T47D (cell line): ENCODE measurements at regions not wholly inside any gene's neighbourhood (a gene's known extent, or its start where the extent isn't known, plus 50 kb on each side); places are given as distances from the start of the nearest gene placed in this dataset.

Source experiments
- DNase-seq, 2 experiments: peaks; one replicate each; pipeline versions ENCODE4 v3.0.0 to v3.0.0-alpha.2; 2011 to 2012; ENCODE audit warnings: low read depth in 1 of 2, low spot score in 1 of 2
- JUND ChIP-seq: IDR thresholded peaks from 2 replicates; pipeline ENCODE4 v1.6.1; 2012; ENCODE audit warnings: low read depth
- in situ Hi-C: cut with HindIII; loops from 2 replicates; pipeline ENCODE4 v1.10.0; 2016; ENCODE audit warnings: low sequenced_read_pairs, low pct_unique_long_range_greater_than_20kb

DNA sequence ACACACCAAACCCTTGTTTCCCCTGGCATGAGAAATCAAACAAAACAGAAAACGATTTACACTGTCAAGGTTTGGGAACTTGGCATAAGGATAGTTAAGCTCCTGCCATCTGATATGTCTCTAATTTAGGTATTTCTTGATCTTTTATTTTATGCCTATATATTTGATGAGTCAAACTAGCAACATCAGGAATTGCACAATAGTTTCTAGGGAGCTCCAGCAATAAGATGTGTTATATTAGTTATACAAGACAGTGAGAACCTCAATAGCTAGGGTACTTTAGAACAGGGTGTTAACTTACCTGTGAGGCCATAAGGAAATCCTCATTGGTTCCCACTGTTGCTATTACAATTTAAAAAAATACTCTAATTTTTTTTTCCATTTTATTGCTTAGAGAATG lies 474.2 kb downstream of the GBA3 start:
- TF ChIP-seq JUND: no peak
- no peak for DNase-seq
- in situ Hi-C loops: no loop called here

- TF ChIP-seq JUND: no peak
- in situ Hi-C loops: no loop called here
- no peak for DNase-seq
Measured at GRCh38 chr4:23166407-23166806, 473.7 kb downstream of the GBA3 start.

DNA sequence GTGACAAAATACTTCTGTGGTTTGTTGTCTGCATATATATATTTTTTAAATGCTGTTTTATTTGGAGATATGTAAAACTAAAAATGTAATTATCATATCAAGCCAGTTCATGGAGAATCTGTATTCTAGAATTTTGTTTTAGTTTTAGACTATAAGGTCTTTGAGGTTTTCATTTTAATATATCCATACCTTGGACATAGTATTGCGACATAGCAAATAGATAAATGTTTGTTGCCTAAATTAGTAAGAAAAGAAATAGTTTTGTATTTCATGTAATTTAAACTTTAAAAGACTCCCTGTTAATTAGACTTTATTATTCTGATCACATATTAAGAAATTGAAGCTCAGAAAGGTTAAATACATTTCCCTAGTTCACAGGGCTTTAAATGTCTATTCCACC lies 472.9 kb downstream of the GBA3 start:
- in situ Hi-C loops: no loop called here
- no peak for TF ChIP-seq JUND
- DNase-seq: no peak

- DNase-seq: peak; percentile 2 to 49
- in situ Hi-C loops: no loop called here
- no peak; the same call in 1 of the 2 replicates for TF ChIP-seq JUND
Measured at GRCh38 chr4:23163647-23164436, 471.1 kb downstream of the GBA3 start.

DNA sequence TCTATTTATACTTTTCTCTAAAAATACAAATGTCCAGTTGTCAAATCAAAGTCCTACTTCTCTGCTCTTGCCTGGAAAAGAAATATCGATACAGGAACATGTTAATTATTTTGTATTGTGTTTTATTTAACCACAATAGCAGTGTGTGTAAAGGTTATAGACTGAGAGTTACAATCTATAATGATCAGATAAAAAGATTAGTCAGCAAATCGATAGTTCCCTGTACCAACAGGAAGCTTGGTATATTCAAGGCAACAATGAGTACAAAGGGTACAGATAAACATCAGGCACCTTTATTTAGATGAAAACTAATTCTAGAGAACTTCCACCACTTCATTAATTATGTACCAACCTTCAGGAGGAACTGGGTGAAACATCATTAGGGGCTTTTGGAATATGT lies 469.5 kb downstream of the GBA3 start:
- in situ Hi-C loops: no loop called here
- DNase-seq: no peak
- no peak for TF ChIP-seq JUND

DNA sequence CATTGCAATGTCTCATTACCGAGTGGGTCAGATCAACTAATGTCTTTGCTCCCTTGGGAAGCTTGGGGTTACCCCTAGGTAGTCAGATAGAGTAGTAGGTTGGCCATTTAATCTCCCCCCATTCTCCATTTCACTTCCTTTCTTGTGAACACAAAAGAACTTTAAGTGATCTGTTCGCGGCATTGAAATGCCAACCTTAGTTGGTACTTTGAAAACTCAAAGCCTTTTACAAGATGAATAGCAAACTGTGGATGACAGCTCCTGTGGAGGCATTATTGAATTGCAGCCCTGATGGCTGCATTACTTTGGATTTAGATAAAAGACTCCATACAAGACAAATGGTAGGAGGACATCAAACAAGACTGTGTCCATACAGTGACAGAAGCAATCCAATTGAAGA lies 469.1 kb downstream of the GBA3 start:
- in situ Hi-C loops: no loop called here
- no peak for TF ChIP-seq JUND
- DNase-seq: no peak

DNA sequence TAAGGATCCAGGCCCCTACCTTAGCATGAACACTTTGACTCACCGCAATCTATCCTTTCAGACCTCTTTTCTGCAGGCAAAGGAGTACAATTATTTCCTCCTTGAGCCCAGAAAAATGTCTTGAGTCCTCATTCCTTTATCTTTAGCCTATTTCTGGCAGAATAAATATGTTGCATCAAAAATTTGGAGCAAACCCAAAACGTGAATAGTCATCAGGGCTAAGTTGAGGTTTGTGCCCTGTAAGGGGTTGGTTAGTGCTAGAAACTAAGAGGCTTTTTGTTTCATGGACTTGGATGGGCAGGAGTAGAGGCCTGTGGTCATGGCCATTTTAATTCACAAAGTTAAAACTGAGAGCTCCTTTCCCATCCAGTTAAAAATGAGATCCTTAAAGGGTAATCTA lies 460.3 kb downstream of the GBA3 start:
- in situ Hi-C loops: no loop called here
- TF ChIP-seq JUND: no peak
- DNase-seq: no peak

DNA sequence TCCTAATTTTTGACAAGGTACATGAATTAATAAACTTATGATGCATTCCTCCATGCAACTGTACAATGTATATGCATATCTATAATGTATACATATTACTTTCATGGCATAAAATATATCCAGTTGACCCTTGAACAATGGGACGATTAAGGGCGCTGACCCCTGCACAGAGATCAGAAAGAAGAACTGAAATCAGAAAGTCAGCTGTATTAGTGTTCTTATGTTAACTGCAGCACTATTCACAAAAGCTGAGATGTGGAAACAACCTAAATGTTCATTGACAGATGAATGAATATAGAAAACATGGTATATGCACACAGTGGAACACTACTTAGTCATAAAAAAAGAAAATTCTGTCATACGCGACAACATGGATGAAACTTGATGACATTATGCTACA lies 457.1 kb downstream of the GBA3 start:
- DNase-seq: no peak
- in situ Hi-C loops: no loop called here
- TF ChIP-seq JUND: no peak

DNA sequence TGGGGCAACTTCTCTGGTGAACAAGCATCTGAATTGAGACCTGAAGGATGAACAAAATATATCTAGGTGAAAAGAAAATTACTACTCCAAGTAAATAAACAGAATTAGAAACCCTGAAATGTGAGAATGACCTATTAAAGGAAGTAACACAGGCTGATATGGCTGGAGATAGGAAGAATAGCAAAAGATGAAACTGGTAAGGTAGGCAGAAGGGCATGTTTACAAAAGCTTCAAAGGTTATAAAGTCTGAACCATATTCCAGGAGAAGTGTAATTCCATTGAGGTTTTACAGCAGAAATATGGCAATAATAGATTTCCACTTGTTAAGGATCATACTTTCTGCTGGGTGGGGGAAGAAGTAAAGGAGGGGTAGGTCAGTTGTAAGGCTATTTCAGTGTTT lies 452.0 kb downstream of the GBA3 start:
- no peak for TF ChIP-seq JUND
- in situ Hi-C loops: no loop called here

DNA sequence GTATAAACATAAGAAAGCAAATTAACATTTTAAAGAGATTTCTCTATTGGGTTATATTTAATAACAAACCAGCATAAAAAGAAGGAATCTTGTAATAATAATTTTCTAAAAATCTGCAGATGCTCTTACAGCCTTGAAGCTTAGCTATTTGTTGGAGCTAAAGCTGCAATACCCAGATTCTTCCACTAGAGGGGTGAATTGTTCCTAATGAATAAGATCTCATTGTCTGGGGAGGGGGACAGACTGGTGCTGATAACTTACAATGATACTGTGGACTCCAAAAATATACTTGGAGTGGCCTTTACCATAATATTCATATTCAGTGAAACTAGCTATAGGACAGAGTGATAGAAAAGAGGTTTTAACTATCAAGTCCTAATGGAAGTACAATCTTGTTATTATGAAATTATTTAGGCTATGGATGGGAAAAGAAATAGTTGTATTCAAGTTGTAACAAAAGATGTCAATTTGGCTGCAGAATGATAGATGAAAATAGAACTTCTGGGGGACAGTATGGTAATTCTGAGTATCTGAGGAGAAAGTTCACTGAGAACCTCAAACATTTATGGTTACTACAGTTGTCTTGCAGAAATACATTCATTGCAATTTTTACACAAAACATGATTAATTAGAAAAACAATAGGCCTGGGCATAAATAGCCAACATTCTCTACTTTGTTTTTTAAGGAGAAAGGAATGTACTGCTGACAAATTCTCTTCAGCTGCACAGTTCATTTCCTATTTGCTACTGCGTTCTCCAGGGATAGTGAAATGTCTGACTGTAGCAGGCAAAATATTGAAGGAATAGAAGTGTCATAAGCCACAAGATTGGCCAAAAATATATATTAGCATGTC lies 443.3 kb downstream of the GBA3 start:
- DNase-seq: peak; percentile 2 to 64
- in situ Hi-C loops: no loop called here
- no peak for TF ChIP-seq JUND

More for the DNA sequence above, 452.0 kb downstream of the GBA3 start:
- DNase-seq: no peak

DNA sequence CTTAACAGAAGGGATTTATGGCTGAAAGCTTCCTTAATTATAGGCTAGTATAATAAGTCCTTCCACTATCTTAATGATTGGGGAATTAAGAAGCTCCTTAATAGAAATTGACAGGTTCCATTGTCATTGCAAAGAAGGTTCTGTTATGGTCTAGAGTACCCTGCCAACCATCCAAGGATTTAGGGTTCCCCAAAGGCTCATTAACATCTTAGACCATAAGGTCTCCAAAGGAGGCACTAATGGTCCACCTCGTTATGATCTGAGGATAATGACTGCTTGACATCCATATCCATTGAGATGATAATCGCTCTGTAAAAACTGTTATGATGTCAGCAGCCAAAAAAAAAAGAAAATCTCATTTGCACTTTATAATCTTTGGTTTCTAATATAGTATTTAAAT lies 441.6 kb downstream of the GBA3 start:
- in situ Hi-C loops: no loop called here
- TF ChIP-seq JUND: no peak
- DNase-seq: no peak

GRCh38 chr4:23130845-23131244 lies 438.1 kb downstream of the GBA3 start:
- in situ Hi-C loops: no loop called here
- no peak for TF ChIP-seq JUND
- DNase-seq: peak in 1 of 2 experiments; percentile 27

GRCh38 chr4:23125118-23125517 lies 432.4 kb downstream of the GBA3 start:
- no peak for DNase-seq
- in situ Hi-C loops: no loop called here
- TF ChIP-seq JUND: no peak
